Esophagus muscularis mucosa (tissue), 4 donors: ENCODE measurements at regions not wholly inside any gene's neighbourhood (a gene's known extent, or its start where the extent isn't known, plus 50 kb on each side); places are given as distances from the start of the nearest gene placed in this dataset.

Experiments
- DNase-seq: peaks from one replicate; pipeline ENCODE4 v3.0.0-alpha.2; 2017; ENCODE audit errors: extremely low spot score
- H3K27ac ChIP-seq, 4 donors: fragments of 200-600 bp; sonication (generic); replicated peaks in 1 of 4; 1 replicate in 3 of 4; 2 replicates in 1 of 4; pipeline ENCODE4 v1.5.1; 2016 to 2019; ENCODE audit warnings: mild to moderate bottlenecking in 1 of 4
- H3K27me3 ChIP-seq, 4 donors: fragments of 200-600 bp; sonication (generic); one replicate each; pipeline versions ENCODE4 v1.5.1 to v1.6.0; 2016 to 2019
- H3K36me3 ChIP-seq, 4 donors: fragments of 200-600 bp; sonication (generic); one replicate each; pipeline ENCODE4 v1.5.1; 2016 to 2019
- H3K4me1 ChIP-seq, 4 donors: fragments of 200-600 bp; sonication (generic); one replicate each; pipeline ENCODE4 v1.5.1; 2016 to 2019
- H3K4me3 ChIP-seq, 4 donors: fragments of 200-600 bp; sonication (generic); 1 replicate in 2 of 4; 2 replicates in 2 of 4; pipeline ENCODE4 v1.5.1; 2016 to 2019; ENCODE audit warnings: mild to moderate bottlenecking in 4 of 4, moderate library complexity in 1 of 4
- H3K9me3 ChIP-seq, 4 donors: fragments of 200-600 bp; sonication (generic); 1 replicate in 3 of 4; 2 replicates in 1 of 4; pipeline ENCODE4 v1.5.1; 2016 to 2019
- CTCF ChIP-seq, 3 experiments: fragments of 200-600 bp in 2 of 3; fragments of 450-650 bp in 1 of 3; sonication (generic) in 2 of 3; IDR thresholded peaks; one replicate each; pipeline ENCODE4 v1.5.1; 2017 to 2019; ENCODE audit warnings: antibody characterized with exemption in 3 of 3, mild to moderate bottlenecking in 2 of 3, moderate library complexity in 1 of 3
- EP300 ChIP-seq: sonication (generic); formaldehyde crosslinking; IDR thresholded peaks from one replicate; pipeline ENCODE4 v1.6.1; 2017; ENCODE audit warnings: antibody characterized with exemption
- POLR2A ChIP-seq: fragments of 450-650 bp; IDR thresholded peaks from one replicate; pipeline ENCODE4 v1.6.1; 2017; ENCODE audit warnings: antibody characterized with exemption, moderate library complexity, mild to moderate bottlenecking, low read depth
- POLR2AphosphoS5 ChIP-seq, 2 donors: sonication (generic); formaldehyde crosslinking; IDR thresholded peaks; one replicate each; pipeline ENCODE4 v1.6.1; 2017; ENCODE audit warnings: antibody characterized with exemption in 2 of 2
- WGBS: methylation state at CpG from one replicate; pipeline ENCODE4 v1.1.5; 2018; 5-methylcytosine and 5-hydroxymethylcytosine counted together
- intact Hi-C: fragments of 100-400 bp; cut with DNase I; formaldehyde crosslinking; loops from one replicate; pipeline ENCODE4 v1.15.1; 2023

DNA sequence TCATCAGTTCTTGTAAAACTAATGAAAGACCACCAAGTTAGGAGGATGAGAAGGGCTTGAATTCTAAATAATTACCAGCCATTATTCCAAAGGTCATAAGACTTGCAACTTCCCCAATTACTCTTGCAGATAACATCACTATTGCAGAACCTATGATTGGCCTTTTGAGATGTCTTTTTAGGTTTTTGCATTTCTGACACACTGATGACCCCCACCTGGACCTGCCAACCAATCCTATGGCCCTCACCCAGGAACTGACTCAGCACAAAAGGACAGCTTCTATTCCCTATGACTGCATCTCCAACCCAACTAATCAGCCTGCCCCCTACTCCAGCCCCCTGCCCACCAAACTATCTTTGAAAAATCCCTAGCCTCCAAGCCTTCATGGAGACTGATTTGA is 111.5 kb upstream of the COPS8 start:
- TF ChIP-seq POLR2A: no peak
- TF ChIP-seq POLR2AphosphoS5 (IDR thresholded peaks at IDR 0.05): no peak
- no peak for TF ChIP-seq CTCF (IDR thresholded peaks at IDR 0.05)
- intact Hi-C loops: no loop called here
- Histone ChIP-seq H3K36me3 (no peaks in the 10 kb centered on the region), H3K4me3 (no peak overlapping the region), H3K4me1 (peaks cover 3 to 18% (median 9%) of the 10 kb centered on the region in 4 donors), H3K9me3 (no peaks in the 10 kb centered on the region), H3K27ac (no peak overlapping the region), H3K27me3 (peaks cover 0 to 29% (median 3%) of the 10 kb centered on the region in 4 donors)
- DNase-seq: no peak

DNA sequence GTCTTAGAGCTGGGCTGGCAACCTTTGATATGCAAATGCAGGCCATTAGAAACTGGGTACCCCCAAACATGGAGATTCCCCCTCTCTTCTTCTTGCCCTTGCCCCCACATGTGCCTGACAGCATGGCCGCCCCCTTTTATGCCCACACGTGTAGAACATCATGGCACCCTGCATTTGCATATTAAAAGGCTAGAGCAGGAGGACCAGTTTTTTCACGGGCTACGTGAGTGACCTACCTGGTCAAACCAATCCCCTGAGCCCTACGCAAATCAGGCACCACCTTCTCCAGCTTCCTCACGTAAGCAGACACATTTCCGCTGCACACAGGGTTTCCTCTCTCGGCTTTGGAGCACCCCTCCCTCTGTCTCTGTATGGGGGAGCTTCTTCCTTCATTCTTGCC is 110.9 kb upstream of the COPS8 start:
- peaks cover 0 to 29% (median 3%) of the 10 kb centered on the region in 4 donors for H3K27me3 ChIP-seq
- 84% methylated on average over 8 of the region's 8 CpGs for WGBS
- peaks cover 3 to 18% (median 9%) of the 10 kb centered on the region in 4 donors for H3K4me1 ChIP-seq
- H3K27ac ChIP-seq: no peak overlapping the region
- no peak overlapping the region for H3K4me3 ChIP-seq
- no peak for TF ChIP-seq CTCF (IDR thresholded peaks at IDR 0.05)
- no peak for TF ChIP-seq POLR2A
- H3K36me3 ChIP-seq: no peaks in the 10 kb centered on the region
- H3K9me3 ChIP-seq: no peaks in the 10 kb centered on the region
- intact Hi-C loops: no loop called here
- DNase-seq: no peak

DNA sequence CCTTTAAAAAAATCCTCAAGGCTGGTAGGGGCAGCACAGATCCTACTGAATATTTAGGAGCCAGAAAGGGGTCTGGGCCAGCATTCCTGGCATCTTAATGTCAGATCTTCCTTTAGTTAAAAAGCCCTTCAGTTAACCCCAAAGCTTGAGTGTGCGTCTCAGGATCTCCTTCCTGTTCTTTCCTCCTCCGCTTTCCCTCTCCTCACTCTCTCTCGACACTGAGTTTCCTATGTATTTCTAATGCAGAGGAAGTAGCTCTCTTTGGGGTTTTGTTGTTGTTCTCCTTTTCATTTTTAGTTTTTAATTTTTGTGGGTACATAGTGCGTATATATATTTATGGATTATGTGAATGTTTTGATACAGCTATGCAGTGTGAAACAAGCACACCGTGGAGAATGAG is 109.9 kb upstream of the COPS8 start:
- WGBS: 87% methylated on average over 5 of the region's 5 CpGs
- peaks cover 0 to 29% (median 3%) of the 10 kb centered on the region in 4 donors for H3K27me3 ChIP-seq
- TF ChIP-seq POLR2AphosphoS5 (IDR thresholded peaks at IDR 0.05) (no peak), EP300 (no peak), POLR2A (no peak), CTCF (IDR thresholded peaks at IDR 0.05) (no peak)
- no peak overlapping the region for H3K4me3 ChIP-seq
- H3K27ac ChIP-seq: peak overlapping the region in 1 of 4 donors; percentile 27
- no peak for DNase-seq
- H3K4me1 ChIP-seq: peaks cover 3 to 18% (median 9%) of the 10 kb centered on the region in 4 donors
- H3K36me3 ChIP-seq: no peaks in the 10 kb centered on the region
- no peaks in the 10 kb centered on the region for H3K9me3 ChIP-seq
- intact Hi-C loops: no loop called here

DNA sequence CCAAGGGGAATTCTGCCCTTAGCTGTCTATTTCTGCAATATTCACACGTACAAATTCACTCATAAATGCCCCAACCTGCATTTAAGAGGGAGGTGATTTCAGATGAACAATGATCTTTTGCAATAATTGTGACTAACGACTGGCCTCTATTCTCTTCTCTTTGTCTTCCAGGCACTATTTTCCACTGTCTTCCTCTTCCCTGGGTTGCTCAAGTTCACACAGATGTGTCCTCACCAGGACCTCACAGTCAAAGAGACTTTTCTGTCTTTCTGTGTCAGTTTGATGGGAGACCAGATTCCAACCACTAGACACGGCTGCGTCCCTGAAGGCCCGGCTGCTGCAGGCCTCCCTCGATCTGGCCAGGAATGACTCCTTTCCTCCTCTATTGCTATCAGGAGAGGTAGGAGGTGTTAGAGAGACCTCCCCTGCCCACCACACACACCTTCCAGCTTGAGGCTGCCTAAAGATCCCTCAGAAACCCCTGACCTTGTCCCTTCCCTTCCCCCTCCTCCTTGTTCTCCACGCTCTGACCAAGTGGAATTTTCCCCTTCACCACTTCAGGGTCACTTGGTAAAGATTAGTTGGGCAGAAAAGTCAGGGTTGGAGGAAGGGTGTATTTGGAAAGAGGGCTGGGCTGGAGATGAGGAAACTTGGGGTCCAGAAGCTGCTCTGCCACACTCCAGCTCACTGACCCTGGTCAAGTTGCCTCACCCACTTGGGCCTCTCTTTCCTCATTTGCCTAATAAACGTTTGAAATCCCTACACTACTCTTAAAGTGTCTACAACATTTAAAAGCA is 109.2 kb upstream of the COPS8 start:
- Histone ChIP-seq H3K4me1 (peaks cover 3 to 12% (median 9%) of the 10 kb centered on the region in 4 donors), H3K4me3 (no peak overlapping the region), H3K27ac (peak overlapping the region in 3 of 4 donors; percentile 22 to 41 (median 28)), H3K27me3 (peaks cover 0 to 29% (median 3%) of the 10 kb centered on the region in 4 donors), H3K9me3 (no peaks in the 10 kb centered on the region), H3K36me3 (no peaks in the 10 kb centered on the region)
- WGBS: 83% methylated on average over 8 of the region's 8 CpGs
- DNase-seq: no peak
- intact Hi-C loops: no loop called here
- no peak for TF ChIP-seq POLR2A
- no peak for TF ChIP-seq CTCF (IDR thresholded peaks at IDR 0.05)
- TF ChIP-seq POLR2AphosphoS5 (IDR thresholded peaks at IDR 0.05): no peak
- no peak for TF ChIP-seq EP300
